NCI-H82 treated with DMSO at 0.1 percent for 48 hours (cell line): ENCODE measurements at regions not wholly inside any gene's neighbourhood (a gene's known extent, or its start where the extent isn't known, plus 50 kb on each side); places are given as distances from the start of the nearest gene placed in this dataset.

Source experiments
- DNase-seq: peaks from one replicate; lab custom pipeline; 2025; ENCODE audit not compliant: unreplicated experiment; lab: John Stamatoyannopoulos, UW

DNA sequence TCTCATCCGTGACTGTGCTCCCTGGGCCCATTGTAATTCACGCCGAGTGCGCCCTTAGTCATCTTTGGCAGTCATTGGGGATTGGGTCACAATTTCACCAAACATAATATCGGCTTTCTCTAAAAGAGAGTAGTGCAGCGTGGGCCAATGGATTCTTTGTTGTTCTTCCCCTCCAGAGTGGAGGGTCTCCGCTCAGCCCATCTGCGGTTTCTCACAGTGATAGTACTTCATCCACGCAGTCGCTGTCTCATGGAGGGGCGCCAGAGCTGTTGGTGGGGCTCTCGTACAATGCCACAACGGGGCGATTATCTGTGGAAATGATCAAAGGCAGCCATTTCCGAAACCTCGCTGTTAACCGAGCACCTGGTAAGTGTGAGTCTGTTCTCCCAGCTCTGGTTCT is 321.8 kb downstream of the SNAPC1 start:
- DNase-seq: no peak

DNA sequence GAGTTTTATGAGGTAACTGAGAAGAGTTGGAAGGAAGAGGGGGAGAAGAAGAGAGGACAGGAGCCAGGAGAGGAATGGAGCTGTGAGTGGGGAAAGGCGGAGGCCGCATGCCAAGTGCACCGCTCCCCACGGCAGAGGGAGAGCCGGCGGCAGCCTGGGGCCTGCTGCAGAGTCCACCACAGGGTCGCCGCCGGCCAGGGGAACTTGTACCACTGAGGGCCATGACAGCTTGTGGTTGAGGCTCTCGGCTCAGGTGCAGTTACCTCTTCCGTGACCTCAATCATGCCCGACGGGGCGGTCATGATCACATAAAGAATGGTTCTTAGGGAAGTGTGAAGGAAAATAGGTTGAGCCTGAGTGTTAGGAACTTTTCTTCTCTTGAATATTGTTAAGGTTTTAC is 325.0 kb downstream of the SNAPC1 start:
- DNase-seq: no peak

DNA sequence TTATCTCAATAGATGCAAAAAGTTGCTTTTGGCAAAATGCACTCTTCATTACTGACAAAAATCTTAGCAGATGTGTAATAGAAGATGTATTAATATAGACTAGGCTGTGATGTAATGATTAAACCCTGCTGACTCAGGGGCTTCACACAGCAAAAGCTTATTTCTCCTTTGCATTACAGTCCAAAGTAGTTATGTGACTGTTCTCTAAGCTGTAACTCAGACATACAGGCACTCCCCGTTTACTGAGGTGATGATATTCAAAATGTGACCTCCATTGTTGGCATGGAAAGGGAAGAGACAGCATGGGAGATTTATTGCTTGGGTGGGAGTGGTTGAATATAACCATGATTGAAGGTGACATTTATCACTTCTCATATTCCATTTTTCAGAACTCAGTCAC is 331.5 kb downstream of the SNAPC1 start:
- no peak for DNase-seq

DNA sequence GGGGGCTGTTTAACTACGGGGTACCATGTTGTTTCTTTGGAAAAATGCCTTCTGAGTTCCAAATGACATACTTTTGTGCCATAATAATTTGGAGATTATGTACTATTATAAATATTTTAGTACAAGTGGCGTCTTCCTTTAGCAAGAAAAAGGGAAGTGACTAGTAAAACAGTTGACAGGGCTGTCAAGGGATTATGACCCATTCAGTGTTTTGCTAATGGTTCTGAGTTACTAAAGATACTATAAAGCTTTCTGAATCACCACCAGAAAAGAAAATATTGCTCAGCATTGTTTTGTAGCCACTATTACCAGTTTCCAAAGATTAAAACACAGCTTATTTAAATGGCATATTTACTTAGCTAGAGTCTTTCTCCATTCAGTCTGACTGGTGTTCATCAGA is 334.9 kb downstream of the SNAPC1 start:
- no peak for DNase-seq

GRCh38 chr14:62097824-62098223 is 335.6 kb downstream of the SNAPC1 start:
- DNase-seq: no peak

GRCh38 chr14:62098357-62098756 is 336.1 kb downstream of the SNAPC1 start:
- DNase-seq: no peak

GRCh38 chr14:62099091-62099490 is 336.9 kb downstream of the SNAPC1 start:
- DNase-seq: no peak

DNA sequence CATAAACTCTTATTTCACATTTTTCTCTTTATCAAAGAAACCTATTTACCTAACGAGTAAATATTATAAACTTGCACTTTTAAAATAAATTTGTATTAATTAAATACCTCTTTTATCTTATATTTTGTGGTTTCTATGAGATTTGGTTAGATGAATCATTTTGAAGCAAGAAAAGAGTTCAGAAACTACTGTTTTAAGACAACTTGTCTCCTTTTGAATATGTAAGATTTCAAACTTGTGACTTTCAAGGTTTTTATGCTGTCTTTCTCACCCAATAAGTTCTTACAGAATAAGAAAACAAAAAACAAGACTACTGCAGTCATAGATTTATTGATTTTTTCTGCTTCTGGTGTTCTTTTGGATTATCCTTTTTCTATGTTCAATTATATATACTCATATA is 339.0 kb downstream of the SNAPC1 start:
- DNase-seq: no peak

DNA sequence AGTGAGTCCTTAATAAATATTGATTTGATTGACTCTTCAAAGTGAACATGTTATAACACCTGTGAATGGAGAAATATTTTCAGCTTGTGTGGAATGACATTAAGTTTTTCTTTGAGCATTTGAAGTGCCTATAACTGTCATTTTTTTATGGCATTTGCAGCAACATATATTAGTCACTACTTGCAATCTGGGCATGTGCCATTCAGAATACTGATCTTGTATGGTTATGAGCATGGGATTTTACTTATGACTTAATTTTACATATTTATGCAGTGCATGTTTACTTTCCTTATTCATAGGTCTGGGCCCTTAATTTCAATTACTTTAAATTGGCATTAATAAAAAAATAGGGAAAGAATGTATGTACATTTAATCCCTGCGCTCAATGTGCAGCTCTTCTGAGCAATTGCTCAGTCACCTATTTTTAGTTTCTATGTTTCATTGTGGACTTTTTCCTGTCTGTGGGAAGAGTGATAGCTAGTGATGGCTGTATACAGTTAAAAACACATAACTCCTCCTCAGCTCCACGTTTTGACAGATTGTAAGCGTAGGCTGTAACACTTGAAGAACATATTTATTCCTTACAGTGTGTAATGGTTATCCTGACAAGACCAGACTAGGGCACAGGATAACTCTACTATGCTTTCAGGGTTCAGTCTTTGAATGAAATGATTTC is 339.6 kb downstream of the SNAPC1 start:
- no peak for DNase-seq

DNA sequence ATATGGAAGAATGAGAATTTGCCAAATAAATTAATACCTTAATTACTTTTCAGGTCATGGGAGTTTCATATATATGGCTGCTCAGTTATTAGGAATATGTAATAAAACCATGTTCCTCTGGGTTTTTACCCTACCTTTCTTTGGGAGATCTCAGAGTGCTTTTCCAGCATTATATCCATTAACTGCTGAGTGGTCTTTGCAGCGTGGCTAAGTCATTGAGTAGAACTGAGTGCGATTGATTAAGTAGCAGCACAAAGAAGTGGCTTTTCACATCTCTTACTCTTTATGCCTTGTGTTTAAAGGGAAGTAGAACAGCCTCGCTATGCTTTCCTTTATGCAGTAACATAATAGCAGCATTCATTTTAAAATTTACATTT is 340.1 kb downstream of the SNAPC1 start:
- no peak for DNase-seq

DNA sequence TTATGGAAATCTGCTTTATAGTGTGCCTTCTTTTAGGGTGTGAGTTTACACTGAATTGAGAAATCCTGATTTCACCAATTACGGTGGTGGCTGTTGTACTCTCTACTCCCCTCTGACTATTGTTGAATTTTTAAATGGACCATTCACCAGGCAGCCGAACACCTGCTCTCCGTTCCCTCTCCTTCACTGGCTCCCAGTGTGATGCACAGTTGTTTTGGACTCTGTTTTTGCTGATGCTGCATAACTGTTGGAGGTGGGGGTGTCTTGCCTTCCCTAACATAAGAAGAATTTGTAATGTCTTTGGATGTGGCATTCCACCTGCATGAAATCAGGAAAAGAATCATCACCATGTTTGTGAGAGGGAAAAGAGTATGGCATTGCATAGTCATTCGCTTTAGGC is 341.2 kb downstream of the SNAPC1 start:
- no peak for DNase-seq

DNA sequence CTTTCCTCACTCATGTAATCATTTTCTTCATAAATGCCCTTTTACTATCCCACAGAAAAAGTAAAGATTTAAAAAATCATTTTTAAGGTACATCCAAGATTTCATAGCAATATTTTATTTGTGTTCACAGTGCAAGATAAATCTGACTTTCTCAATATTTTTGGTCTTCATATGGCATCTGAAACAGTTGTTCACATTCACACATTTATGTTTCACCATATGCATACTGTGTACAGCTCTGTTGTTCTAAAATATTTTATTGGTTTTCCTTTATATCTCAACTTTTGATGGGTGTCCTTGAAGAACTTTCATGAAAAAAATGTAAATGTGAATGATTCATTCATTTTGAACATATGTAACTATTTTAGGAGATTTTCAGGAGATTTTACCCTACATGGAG is 348.7 kb downstream of the SNAPC1 start:
- DNase-seq: no peak

DNA sequence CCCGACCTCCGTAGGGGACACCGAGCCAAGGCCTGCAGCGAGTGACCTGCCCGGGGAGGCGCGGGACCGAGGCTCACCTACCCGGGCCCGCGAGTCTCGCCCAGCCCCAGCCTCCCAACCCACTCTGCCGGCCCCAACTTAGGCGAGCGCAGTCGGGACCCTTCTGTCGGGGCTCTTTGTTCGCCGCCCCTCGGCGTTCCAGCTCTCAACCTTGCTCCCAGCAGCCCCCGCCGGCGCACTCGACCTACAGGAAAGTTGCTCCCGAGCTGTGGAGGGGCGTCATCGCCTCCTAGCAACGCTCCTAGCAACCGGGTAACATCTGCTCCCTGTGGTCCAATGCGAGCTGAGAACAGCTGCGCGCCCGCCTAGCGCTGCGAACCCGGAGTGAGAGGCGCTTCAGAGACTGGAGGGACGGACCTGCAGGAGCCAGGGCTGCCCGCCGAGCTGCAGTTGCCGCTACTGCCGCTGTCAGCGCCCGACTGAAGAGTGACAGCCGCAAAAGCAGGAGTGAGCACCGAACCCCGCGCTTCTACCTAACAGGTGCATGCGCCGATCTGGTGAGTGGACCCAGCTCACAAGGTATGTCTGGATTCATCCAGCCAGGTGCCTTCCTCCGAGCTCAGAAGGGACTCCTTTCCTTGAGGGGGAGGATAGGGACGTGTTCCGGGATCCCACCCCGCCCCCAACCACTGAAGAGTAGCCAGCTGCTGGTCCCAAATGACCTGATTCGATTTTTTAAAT is 355.0 kb downstream of the SNAPC1 start:
- peak; percentile 78 for DNase-seq

GRCh38 chr14:62117751-62118105 is 355.5 kb downstream of the SNAPC1 start:
- no peak for DNase-seq

DNA sequence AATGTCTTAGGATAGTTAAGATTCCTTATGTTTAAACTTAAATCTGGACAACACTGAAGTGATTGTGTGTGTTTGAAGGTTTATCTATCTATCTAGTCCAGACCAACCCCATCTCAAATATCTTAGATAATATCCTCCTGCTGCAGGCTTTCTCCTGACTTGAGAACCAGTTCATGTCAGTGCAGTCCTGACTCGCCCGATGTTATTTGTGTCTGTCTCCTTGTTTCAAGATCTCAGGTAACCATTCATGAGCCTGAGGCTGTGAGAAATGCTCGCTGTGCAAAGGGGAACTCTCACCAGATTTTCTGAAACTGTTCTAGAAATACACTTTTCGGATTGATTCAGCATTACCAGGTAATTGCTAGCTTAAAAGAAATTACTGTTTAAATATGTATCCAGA is 356.2 kb downstream of the SNAPC1 start:
- no peak for DNase-seq

DNA sequence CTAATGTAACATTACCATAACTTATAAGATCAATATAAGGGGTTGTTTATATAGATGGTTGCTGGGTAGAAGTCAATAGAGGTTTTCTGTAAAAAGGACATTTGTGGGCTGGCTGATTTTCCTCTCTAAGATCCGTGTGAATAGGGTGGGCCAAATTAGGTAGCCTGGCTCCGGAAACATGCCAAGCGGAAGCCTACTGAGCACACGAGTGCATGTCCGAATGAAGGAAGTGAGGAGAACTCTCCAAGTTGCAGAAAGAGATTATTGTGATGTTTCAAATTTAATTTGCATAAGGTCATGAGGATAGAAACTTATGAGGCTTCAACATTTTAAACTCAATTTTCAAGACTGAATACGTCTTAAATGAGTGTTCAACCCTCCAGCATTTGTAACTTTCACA is 356.7 kb downstream of the SNAPC1 start:
- DNase-seq: no peak

GRCh38 chr14:62123961-62124360 is 361.7 kb downstream of the SNAPC1 start:
- no peak for DNase-seq

- DNase-seq: no peak
These were observed 363.6 kb downstream of the SNAPC1 start for GRCh38 chr14:62125793-62126192.

DNA sequence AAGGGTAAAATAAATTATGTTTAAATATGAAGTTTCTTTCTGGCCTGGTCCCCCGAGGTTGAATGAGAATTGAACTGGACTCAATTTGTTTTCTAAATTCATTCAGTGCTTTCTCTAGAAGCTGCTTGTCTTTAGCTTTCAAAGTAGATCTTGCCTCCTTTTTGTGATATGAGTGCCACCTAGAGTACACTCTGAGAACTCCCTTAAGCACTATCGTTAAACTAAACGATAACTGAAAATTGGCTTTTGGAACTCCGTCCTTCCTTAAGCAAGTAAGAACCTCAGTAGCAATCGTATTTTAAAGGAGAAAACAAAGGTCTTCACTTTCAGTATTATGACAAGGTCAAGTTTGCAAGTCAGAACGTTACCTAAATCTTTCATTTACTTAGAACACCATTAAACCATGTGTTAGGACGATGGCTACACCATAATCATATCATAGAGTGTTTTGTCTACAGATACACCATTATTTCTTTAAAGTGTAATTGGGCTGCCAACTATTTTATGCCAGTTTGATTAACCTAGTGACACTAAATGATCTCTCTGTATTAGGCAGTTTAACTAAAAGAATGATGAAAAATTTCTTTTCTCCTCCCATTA is 364.8 kb downstream of the SNAPC1 start:
- peak; percentile 10 for DNase-seq

GRCh38 chr14:62130441-62130840 is 368.2 kb downstream of the SNAPC1 start:
- no peak for DNase-seq

DNA sequence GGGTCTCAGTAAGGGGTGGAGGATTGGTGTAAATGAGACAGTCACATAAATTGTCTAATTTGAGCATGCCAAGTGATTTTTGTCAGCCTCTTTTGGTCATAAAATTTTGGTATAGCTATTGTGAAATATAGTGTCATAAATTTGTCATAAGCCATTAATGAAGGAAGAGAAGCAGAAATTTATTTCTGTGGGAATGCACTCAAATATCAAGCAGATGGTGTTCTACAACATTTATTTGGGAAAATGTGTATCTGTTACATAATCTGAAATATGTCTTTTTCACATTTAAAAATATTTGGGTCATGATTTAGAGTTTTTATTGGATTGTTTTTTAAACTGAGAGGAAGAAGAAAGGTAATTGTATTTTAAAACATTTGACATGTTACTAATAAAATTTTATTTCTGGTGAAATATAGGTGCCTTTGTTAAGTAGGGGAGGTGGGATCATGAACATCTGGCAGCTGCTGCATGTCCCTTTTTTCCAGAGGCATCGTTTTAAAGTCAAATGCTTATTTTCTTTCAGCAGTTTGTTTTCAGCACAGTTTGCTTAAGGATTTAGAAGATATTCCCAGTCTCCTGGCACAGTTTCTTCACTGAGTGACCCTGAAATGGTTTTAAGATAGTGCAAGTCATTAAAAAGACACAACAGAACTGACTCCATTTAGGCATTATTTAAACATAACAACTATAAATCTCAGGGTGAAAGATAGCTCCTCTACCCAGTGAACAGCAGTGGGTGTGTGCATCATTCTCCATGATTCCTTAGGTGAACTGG is 371.7 kb downstream of the SNAPC1 start:
- DNase-seq: no peak

- DNase-seq: no peak
These were observed 376.4 kb downstream of the SNAPC1 start for GRCh38 chr14:62138593-62138992.
